ENCODE measurements at regions not wholly inside any gene's neighbourhood (a gene's known extent, or its start where the extent isn't known, plus 50 kb on each side); places are given as distances from the start of the nearest gene placed in this dataset.

- TF ChIP-seq EP300 (IDR thresholded peaks at IDR 0.05; ENCODE audit: borderline replicate concordance in 1 of 2, low read depth in 2 of 2, low read length in 2 of 2) = no peak
- TF ChIP-seq TBP (IDR thresholded peaks at IDR 0.05; ENCODE audit: low read depth, low read length) = no peak
- TF ChIP-seq HDAC2 (IDR thresholded peaks at IDR 0.05; ENCODE audit: borderline replicate concordance in 1 of 2, low read depth in 2 of 2, low read length in 2 of 2) = no peak
These were observed 188.1 kb downstream of the TMEM18 start (continued) for GRCh38 chr2:489084-489483.
